ENCODE measurements at regions not wholly inside any gene's neighbourhood (a gene's known extent, or its start where the extent isn't known, plus 50 kb on each side); places are given as distances from the start of the nearest gene placed in this dataset.

DNA sequence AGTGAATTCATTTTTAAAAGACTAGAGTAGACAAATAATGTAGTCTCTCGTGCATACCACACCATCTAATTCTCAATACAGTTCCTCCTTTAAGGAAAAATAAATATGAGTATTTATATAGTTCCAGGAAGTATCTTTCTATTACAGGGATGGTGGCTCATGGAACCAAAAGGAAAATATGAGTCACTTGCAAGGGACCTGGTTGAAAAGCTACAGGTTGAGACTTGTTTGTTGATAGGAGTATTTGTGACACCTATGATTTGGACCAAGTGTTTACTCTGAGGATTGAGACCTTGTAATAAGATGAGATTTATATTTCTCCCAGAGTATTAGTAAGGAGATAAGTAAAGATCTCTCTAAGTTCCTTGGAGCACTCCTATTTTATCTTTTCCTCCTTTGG lies 67.4 kb downstream of the CDO1 start:
- TF ChIP-seq CTCF (conservative IDR thresholded peaks at IDR 0.05; ENCODE audit: low read depth, low read length) (no peak), EZH2 (IDR thresholded peaks at IDR 0.05; ENCODE audit: borderline replicate concordance, low read depth, low read length, poor library complexity, severe bottlenecking) (no peak)

Data from A673 (cell line).